ENCODE measurements at regions not wholly inside any gene's neighbourhood (a gene's known extent, or its start where the extent isn't known, plus 50 kb on each side); places are given as distances from the start of the nearest gene placed in this dataset.

DNA sequence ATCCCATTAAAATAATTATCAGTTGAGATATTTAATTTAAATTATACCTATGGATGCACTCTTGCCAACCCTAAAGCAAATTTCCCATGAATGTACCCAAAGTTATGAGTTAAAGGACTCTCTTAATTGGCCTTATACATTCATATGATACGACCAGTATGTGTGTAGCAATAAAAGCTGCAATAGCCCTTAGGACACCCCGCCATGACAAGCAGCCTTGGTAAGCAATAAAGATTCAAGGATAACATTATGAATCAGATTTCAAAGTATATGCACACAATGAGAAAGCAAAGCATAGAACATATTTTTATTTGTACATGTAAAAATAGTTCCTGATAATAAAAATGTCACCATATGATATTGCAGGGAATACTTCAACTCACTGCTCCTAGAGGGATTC is 1699.3 kb upstream of the CDH9 start (continued):
- no peak for TF ChIP-seq CHD7 (IDR thresholded peaks at IDR 0.05; ENCODE audit: insufficient replicate concordance, low read length)
- TF ChIP-seq, protein P1, sequence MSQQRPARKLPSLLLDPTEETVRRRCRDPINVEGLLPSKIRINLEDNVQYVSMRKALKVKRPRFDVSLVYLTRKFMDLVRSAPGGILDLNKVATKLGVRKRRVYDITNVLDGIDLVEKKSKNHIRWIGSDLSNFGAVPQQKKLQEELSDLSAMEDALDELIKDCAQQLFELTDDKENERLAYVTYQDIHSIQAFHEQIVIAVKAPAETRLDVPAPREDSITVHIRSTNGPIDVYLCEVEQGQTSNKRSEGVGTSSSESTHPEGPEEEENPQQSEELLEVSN (IDR thresholded peaks at IDR 0.05): no peak
- TF ChIP-seq, protein P2, sequence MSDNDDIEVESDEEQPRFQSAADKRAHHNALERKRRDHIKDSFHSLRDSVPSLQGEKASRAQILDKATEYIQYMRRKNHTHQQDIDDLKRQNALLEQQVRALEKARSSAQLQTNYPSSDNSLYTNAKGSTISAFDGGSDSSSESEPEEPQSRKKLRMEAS (IDR thresholded peaks at IDR 0.05): no peak
- TF ChIP-seq POLR2AphosphoS5 (IDR thresholded peaks at IDR 0.05; ENCODE audit: low read depth, low read length): no peak
- no peak for TF ChIP-seq CREB1 (IDR thresholded peaks at IDR 0.05)

Data from H1 (cell line).